GM19452 (cell line): ENCODE measurements at regions not wholly inside any gene's neighbourhood (a gene's known extent, or its start where the extent isn't known, plus 50 kb on each side); places are given as distances from the start of the nearest gene placed in this dataset.

ENCODE experiments used
- ATAC-seq: cut with Tn5 transposase; IDR thresholded peaks from one replicate; pipeline ENCODE4 v1.9.1; 2021; ENCODE audit not compliant: unreplicated experiment

DNA sequence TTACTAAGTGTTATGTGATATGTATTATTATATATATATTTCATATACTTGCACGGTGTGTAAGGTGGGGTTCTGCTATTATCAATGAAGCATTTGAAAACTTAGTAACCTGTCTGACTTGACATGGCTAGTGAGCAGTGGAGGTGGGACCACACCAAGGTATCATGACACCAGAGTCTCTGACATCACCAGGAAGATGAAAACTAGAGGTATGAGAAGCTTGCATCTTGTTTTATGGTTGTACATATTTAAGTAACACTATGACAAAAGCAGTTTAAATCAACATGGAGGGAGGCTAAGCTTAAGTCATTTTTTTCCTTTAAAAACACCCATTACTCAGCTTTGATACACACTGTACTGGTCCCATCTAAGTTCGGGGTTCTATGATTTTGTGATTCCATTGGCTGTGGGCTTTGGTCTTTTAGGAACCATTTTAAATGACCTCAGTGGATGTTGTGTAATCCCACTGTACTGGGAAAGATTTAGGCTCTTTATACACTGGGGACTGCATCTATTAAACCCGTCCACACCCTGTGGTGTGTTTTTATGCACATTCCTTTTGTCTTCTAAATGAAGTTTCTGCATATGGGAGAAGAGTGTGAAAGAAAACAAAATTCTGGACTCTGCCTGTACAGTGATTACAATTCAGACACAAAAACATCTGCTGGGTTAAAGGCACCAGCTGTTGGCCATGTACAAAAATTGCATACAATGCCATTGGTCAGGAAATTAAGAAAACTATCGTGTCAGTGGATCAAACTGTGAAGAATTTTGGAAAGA, 570.6 kb downstream of the SPRY1 start:
- no peak for ATAC-seq

DNA sequence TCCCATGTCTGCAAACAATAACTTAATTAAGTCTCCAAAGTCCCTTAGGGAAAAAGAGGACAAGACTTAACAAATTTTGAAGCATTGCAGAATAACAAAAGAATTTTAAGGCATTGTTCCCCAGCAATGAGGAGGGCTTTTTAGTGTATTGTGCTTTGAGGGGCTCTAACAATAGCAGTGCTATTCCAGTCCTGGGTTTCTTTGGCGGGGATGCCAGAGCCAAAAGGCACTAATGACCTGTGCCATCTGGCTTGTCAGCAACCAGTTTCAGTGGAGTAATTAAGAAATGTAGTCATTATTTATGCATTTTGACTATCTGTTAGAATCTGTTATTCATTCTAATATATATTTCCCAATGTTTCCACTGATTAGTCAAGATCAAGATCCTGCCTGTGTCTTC, 575.4 kb downstream of the SPRY1 start:
- no peak for ATAC-seq

DNA sequence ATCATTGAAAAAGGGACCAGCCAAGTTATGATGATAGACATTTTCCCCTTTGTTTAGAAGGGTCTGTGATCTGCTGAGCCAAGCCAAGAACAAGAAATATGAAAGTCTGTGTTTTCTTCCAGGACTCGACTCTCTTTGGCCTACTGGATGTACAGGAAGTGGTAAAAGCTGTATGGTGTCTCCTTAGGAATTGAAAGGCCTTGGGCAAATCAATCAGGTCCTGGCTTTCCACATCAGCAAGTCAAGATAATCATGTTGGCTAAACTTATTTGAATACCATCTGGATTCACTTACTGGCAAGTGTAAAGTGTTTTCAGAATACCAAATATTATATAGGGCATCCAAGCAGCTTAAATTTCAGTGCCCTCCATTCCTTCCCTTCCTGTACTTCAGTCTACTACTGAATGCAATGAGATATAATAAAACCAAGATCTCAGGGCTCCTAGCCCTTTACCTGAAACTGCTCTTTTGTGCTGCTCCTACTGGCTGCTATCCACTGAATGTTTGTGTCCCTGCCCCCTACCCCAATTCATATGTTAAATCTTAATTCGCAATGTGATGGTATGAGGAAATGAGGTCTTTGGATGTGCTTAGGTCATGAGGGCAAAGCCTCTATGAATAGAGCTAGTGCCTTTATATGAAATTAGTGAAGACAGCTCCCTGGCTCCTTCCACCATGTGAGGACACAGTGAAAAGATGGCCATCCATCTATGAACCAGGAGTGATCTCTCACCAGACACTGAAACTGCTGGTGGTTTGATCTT, 578.0 kb downstream of the SPRY1 start:
- no peak for ATAC-seq

GRCh38 chr4:123976285-123976684, 579.7 kb downstream of the SPRY1 start:
- ATAC-seq, result no peak

GRCh38 chr4:123976819-123977218, 580.2 kb downstream of the SPRY1 start:
- no peak for ATAC-seq

DNA sequence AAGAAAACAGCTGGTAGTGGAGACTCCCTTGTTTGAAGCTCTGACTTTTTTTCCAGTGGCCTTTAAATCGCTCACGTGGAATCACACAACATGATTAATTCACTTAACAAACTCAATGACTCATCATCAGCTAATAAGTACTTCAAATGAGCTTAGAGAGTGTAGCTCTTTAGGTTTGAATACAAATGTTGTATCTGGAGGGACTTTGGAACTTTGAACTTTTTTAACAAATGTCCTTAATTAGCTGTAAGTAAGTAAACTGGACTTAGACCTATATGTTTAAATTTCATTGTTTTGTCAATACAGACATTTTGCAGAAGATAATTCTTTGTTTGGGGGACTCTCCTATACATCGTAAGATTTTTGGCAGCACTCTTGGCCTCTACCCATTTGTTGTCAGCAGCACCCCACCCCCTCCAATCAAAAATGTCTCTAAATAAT, 581.1 kb downstream of the SPRY1 start:
- no peak for ATAC-seq

DNA sequence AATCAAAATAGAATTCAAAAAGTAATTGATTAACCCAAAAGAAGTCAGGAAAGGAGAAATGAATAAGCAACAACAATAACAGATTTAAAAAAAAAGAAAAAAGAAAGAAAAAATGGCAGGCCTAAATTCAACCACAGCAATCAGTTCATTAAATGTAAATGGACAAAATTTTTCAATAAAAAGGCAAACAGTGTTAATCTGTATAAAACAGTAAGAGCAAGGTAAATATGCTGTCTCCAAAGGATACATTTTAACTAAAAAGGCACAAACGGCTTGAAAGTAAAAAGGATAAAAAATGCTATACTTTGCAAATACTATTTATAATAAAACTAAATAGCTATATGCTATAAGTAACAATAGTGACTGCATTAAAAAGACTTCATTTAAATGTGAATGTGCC, 582.0 kb downstream of the SPRY1 start:
- no peak for ATAC-seq

DNA sequence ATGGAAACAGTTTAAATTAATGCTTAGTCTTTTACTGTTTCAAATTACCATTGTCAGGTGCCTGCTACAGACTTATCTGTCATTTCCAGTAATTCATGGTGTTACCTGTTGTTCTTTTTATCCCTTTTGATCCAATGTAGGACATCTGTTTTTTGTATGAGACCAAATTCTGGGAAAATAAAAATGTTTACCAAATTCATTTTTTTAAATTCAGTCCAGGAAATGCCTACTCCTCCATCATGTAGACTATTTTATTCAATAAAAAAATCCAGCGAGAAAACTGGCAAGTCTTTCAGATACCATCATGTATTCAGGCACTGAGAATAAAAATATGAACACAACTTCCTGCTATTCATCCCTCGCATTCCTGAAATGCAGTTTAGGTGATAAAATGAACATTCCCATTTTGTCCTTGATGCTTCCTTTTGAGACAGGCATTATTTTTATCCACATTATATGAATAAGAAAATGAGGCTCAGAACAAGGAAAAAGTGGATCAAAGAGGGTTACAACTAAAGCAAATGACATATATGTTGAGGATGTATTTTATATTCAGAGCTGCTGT, 584.2 kb downstream of the SPRY1 start:
- ATAC-seq, result no peak

- no peak for ATAC-seq
Measured at GRCh38 chr4:123984886-123985285, 588.3 kb downstream of the SPRY1 start.

DNA sequence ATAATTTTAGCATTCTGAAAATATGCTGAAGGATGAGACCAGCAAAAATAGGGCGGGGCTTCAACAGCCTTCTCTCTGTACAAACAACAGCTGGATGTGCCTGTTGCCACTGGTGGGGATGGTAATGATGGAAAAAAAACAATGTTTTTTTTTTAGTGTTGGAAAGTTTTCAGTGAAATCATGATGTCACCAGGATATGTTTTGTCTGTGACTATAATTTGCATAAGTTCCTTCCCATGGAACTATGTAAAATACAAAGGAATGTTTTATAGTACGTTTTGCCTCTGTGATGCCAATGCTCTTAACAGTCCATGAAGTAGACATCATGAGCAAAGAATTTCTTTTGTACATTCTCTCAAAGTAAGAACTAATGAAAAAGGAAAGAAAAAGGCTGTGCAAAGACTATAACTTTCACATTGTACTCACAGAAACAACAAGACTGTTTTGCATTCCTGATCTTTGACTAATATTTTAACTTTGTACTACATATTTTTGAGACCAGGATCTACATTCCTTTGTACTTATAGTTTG, 589.7 kb downstream of the SPRY1 start:
- no peak for ATAC-seq

- ATAC-seq, result no peak
Measured at GRCh38 chr4:123987408-123987807, 590.8 kb downstream of the SPRY1 start.

DNA sequence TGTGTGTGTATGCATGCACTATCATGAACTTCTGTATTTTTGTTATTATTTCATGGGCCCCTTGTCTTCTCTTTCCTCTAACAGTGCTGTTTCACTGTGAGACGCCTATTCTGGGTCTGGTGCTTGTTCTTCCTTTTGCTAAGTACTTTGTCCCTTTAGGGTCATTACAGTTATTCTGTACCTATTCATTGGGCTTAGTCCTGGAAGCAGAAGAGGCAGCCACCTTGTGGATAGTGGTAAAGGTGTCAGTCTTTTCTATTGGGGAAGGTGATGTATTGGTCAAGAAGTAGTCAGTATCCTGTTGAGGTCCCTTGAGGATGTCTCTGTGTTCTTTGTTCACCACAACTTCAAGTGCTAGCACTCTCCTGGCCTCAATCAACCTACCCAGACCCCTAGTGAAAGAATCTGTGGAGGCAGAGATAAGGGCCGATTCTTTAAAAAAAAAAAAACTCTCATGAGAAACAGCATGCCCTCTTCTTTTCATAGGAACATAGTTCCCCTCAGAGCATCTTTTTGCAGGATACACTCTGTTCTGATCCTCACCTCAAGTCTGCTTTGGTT, 593.8 kb downstream of the SPRY1 start:
- no peak for ATAC-seq

DNA sequence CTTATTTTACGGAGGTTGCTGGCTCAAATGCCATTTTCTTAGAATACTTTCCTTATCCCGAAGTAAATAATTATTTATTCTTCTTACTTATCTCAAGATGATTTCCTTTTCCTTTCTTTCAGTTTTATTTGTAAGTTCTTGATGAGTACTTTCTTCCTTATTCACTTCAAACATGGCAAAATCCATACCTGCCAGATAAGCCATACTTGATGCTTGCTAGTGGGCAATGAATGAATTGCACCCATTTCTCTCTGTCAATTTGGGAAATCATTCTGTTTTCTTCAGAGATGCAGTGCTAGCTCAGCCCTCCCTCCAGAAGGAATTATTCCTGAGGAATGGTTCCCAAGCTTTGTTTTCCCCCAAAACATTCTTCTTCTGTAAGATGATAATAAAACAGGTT, 598.3 kb downstream of the SPRY1 start:
- no peak for ATAC-seq

DNA sequence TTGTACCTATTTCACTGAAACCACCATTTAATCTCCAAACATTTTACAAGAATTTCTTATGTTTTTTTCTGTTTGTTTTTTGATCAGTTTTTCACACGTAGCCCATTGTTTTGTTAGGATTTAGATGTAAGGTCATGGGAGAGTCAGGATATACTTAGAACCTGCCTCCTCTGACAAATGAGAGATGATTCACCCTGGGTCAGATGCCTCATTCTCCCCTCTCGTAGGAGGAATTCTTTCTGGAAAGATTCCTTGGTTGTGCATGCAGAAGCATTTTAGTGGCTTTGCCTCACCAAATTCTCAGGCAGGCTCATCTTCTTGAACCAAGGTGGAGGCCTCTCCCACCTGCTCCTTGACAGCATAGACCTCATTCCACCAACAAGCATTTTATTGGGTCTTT, 599.3 kb downstream of the SPRY1 start:
- ATAC-seq, result no peak

- ATAC-seq, result no peak
Measured at GRCh38 chr4:123996718-123997510, 600.3 kb downstream of the SPRY1 start.

GRCh38 chr4:123997776-123998449, 601.3 kb downstream of the SPRY1 start:
- no peak for ATAC-seq

DNA sequence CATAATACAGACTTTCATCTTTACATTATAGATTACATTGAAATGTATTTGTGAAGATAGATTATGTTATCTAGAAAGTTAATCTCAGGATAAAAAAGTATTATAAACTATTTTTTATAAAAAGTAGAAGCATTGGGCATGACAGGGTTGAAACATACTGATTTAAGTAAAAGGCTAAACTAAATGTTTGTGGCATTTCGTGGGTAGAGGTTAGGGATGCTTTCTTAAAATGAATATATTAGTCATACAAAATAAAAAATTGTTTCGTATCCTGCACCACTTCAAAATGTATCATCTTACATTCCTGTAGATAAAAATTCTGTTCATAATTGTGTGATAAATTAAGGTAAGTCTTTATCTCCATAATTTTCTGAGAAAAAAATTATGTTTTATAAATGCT, 603.6 kb downstream of the SPRY1 start:
- ATAC-seq, result no peak

DNA sequence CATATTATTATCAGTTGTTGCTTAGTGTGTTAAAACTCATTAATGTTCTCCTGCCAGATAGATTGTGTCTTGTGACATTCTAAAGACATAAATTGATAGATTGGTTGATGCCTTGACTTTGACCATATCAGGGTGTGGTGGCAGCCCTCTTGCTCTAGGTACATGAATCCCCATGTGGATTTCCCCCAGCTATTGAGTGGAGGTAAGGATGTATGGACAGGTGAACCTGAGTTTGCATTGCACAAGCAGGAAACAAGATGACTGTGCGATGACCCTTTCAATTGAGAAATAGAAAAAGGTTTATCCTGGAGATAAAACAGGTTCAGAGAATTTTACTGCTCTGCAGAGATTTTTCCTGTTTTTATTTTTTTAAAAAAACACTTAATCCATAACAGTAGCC, 619.2 kb downstream of the SPRY1 start:
- no peak for ATAC-seq

- ATAC-seq, result no peak
Measured at GRCh38 chr4:124017185-124017785, 620.7 kb downstream of the SPRY1 start.
